Thyroid gland (tissue), 4 donors: ENCODE measurements at regions not wholly inside any gene's neighbourhood (a gene's known extent, or its start where the extent isn't known, plus 50 kb on each side); places are given as distances from the start of the nearest gene placed in this dataset.
"Not testable (repeated sequence)": the region's sequence is repeated elsewhere in the genome, so short reads cannot be mapped to it uniquely, and the experiment has no call there.

Experiments
- DNase-seq, 2 donors: peaks; one replicate each; pipeline ENCODE4 v3.0.0-alpha.2; 2019
- H3K27ac ChIP-seq, 3 donors: fragments of 200-600 bp; sonication (generic); 1 replicate in 2 of 3; 2 replicates in 1 of 3; pipeline ENCODE4 v1.5.1; 2016 to 2019; ENCODE audit warnings: mild to moderate bottlenecking in 1 of 3, moderate library complexity in 1 of 3
- H3K27me3 ChIP-seq: fragments of 200-600 bp; sonication (generic); one replicate; pipeline ENCODE4 v1.5.1; 2019
- H3K36me3 ChIP-seq, 2 donors: fragments of 200-600 bp; sonication (generic); one replicate each; pipeline ENCODE4 v1.5.1; 2016 to 2019
- H3K4me1 ChIP-seq, 2 donors: fragments of 200-600 bp; sonication (generic); one replicate each; pipeline ENCODE4 v1.5.1; 2017 to 2019
- H3K4me3 ChIP-seq, 3 donors: fragments of 200-600 bp; sonication (generic); replicated peaks in 1 of 3; 1 replicate in 2 of 3; 2 replicates in 1 of 3; pipeline ENCODE4 v1.5.1; 2016; ENCODE audit warnings: mild to moderate bottlenecking in 1 of 3
- H3K9me3 ChIP-seq: fragments of 200-600 bp; sonication (generic); one replicate; pipeline ENCODE4 v1.5.1; 2017
- POLR2A ChIP-seq, 2 donors: fragments of 450-650 bp; IDR thresholded peaks; one replicate each; pipeline ENCODE4 v1.6.1; 2017; ENCODE audit warnings: antibody characterized with exemption in 2 of 2, mild to moderate bottlenecking in 2 of 2, moderate library complexity in 1 of 2
- WGBS, 2 donors: methylation state at CpG; one replicate each; pipeline ENCODE4 v1.1.5; 2017; 5-methylcytosine and 5-hydroxymethylcytosine counted together
- intact Hi-C: fragments of 100-400 bp; cut with DNase I; formaldehyde crosslinking; loops from one replicate; pipeline ENCODE4 v1.15.1; 2023
- TF ChIP-seq, protein P1 (sequence below), 6 experiments: fragments of 200-600 bp in 3 of 6; fragments of 450-650 bp in 3 of 6; sonication (generic) in 3 of 6; IDR thresholded peaks; one replicate each; pipeline ENCODE4 v1.5.1; 2016 to 2019; ENCODE audit warnings: antibody characterized with exemption in 6 of 6, mild to moderate bottlenecking in 2 of 6, inconsistent platforms in 1 of 6, moderate library complexity in 1 of 6

DNA sequence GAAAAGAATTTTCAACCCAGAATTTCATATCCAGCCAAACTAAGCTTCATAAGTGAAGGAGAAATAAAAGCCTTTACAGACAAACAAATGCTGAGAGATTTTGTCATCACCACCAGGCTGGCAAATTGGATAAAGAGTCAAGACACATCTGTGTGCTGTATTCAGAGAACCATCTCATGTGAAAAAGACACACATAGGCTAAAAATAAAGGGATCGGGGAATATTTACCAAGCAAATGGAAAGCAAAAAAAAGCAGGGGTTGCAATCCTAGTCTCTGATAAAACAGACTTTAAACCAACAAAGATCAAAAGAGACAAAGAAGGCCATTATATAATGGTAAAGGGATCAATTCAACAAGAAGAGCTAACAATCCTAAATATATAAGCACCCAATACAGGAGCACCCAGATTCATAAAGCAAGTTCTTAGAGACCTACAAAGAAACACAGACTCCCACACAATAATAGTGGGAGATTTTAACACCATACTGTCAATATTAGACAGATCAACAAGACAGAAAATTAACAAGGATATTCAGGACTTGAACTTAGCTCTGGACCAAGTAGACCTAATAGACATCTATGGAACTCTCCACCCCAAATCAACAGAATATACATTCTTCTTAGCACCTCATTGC, 55.9 kb upstream of the ACSM6 start:
- DNase-seq, H3K4me1 ChIP-seq, H3K4me3 ChIP-seq, H3K27me3 ChIP-seq, H3K36me3 ChIP-seq, H3K27ac ChIP-seq, intact Hi-C loops, H3K9me3 ChIP-seq: not testable (repeated sequence)
- 98% methylated on average over 1 of the region's 1 CpG for WGBS, 2 donors

DNA sequence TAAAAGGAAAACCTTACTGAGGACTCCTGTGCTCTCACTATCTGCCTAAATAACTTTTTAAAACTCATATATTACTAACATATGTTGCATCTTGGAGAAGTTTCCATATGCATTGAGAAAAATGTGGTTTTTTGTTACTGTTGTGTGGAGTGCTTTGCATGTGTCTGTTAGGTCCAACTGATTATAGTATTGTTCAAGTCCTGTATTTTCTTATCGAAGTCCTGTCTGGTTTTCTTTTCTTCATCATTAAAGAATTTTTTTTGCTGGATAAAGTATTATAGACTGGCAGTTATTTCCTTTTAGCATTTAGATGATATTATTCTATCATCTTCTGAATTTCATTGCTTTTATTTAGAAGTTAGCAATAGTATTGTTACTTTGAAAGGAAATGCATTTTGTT, 59.5 kb upstream of the ACSM6 start:
- no peak for TF ChIP-seq POLR2A (IDR thresholded peaks at IDR 0.05)
- TF ChIP-seq, protein P1, sequence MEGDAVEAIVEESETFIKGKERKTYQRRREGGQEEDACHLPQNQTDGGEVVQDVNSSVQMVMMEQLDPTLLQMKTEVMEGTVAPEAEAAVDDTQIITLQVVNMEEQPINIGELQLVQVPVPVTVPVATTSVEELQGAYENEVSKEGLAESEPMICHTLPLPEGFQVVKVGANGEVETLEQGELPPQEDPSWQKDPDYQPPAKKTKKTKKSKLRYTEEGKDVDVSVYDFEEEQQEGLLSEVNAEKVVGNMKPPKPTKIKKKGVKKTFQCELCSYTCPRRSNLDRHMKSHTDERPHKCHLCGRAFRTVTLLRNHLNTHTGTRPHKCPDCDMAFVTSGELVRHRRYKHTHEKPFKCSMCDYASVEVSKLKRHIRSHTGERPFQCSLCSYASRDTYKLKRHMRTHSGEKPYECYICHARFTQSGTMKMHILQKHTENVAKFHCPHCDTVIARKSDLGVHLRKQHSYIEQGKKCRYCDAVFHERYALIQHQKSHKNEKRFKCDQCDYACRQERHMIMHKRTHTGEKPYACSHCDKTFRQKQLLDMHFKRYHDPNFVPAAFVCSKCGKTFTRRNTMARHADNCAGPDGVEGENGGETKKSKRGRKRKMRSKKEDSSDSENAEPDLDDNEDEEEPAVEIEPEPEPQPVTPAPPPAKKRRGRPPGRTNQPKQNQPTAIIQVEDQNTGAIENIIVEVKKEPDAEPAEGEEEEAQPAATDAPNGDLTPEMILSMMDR (IDR thresholded peaks at IDR 0.05) = no peak
- DNase-seq = no peak
- Histone ChIP-seq H3K9me3 (no peaks in the 10 kb centered on the region), H3K36me3 (no peaks in the 10 kb centered on the region), H3K4me3 (no peak overlapping the region), H3K4me1 (no peaks in the 10 kb centered on the region), H3K27ac (no peak overlapping the region), H3K27me3 (no peaks in the 10 kb centered on the region)
- WGBS, 2 donors = 85 to 96% methylated on average over 1 of the region's 1 CpG
- intact Hi-C loops = no loop called here

DNA sequence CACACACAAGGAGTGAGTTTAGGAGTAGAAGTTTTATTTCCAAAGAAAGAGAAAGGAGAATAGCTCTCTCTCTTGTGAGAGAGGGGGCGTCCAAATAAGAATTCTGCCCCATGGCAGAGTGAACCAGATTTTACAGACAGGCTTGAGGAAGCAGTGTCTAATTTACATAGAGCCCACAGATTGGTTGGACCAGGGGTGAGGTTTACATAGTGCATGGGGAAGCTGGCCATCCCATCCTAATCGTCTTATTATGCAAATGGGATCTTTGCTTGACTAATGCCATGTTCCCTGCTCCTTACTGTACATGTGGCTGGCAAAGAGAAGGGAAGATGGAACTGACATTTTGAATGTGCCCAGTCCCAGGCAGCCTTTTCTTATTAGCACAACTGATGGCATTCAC, 60.0 kb upstream of the ACSM6 start:
- Histone ChIP-seq H3K36me3 (no peaks in the 10 kb centered on the region), H3K9me3 (no peaks in the 10 kb centered on the region), H3K27me3 (no peaks in the 10 kb centered on the region), H3K4me1 (no peaks in the 10 kb centered on the region), H3K27ac (no peak overlapping the region), H3K4me3 (no peak overlapping the region)
- WGBS, 2 donors = 93 to 96% methylated on average over 2 of the region's 2 CpGs
- DNase-seq = no peak
- TF ChIP-seq, protein P1 (IDR thresholded peaks at IDR 0.05) = no peak
- intact Hi-C loops = no loop called here

DNA sequence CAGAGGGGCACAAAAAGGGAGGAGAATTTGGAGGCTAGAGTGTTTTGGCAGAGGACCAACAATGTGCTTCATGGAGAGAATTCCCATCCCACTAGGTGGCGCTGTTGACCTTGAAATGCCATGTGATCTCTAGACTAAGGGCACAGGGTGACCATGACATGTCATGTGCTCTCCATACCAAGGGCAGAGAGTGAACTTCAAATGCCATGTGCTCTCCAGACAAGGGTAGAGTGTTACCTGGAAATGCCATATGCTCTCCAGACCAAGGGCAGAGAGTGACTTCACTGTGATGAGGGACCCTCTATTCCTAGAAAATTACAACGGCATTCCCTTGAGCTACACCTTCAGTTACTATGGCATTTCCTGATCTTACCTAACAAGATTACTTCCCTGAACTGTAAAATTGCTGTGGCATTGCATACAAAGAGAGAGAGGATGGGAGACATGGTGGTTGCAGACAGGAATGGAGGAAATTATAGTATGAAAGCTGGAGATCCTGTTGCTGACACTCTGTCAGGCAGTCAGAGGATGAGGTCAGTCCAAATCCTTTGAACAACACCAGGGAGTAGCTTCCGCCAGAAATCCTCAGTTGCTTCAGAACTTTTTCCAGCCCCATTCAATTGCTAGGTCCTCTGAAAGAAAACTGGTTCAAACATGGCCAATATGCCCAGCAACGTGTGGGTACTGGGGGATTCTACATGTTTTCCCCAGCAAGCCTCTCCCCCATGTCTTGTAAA, 60.9 kb upstream of the ACSM6 start:
- Histone ChIP-seq H3K9me3 (no peaks in the 10 kb centered on the region), H3K4me1 (no peaks in the 10 kb centered on the region), H3K36me3 (no peaks in the 10 kb centered on the region), H3K4me3 (no peak overlapping the region), H3K27ac (no peak overlapping the region), H3K27me3 (no peaks in the 10 kb centered on the region)
- no peak for TF ChIP-seq POLR2A (IDR thresholded peaks at IDR 0.05)
- TF ChIP-seq, protein P1 (IDR thresholded peaks at IDR 0.05) = peak in 5 of 6 experiments; percentile 31 to 80 (median 61)
- 64 to 68% methylated on average over 4 of the region's 4 CpGs for WGBS, 2 donors
- intact Hi-C loops = no loop called here
- peak; percentile 60 to 80 for DNase-seq

DNA sequence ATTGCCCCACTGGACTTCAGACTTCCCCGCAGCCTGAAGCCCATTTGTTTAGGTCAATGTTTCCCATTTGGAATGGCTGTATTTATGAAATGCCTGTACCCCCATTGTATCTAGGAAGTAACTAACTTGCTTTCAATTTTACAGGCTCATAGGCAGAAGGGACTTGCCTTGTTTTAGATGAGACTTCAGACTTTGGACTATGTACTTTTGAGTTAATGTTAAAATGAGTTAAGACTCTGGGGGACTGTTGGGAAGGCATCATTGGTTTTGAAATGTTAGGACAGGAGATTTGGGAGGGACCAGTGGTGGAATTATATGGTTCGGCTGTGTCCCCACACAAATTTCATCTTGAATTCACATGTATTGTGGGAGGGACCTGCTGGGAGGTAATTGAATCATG, 61.1 kb upstream of the CYP2C8 start:
- H3K27ac ChIP-seq, H3K9me3 ChIP-seq, H3K4me3 ChIP-seq, DNase-seq, intact Hi-C loops, H3K4me1 ChIP-seq, H3K36me3 ChIP-seq, H3K27me3 ChIP-seq: not testable (repeated sequence)
- 97 to 100% methylated on average over 2 of the region's 2 CpGs for WGBS, 2 donors

DNA sequence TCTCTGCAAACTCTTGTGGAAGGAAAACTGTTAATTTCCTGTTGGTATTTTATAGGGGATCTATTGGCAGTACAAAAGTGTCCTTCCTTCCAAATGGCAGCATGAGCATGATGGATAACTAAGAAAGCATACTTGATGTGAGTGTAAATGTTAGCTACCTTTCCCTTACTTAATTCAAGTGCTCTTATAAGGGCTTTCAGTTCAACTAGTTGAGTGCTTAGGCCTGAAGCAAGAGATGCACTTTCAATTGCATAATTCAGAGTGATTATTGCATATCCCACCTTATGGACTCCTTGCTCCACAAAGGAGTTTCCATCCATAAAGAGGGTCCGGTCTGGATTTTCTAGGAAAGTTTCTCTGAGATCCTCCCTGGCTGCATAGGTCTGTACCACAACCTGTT, 56.3 kb upstream of the CYP2C8 start:
- 33 to 47% methylated on average over 1 of the region's 1 CpG for WGBS, 2 donors
- no peak overlapping the region for H3K4me3 ChIP-seq
- intact Hi-C loops = no loop called here
- no peaks in the 10 kb centered on the region for H3K36me3 ChIP-seq
- no peak overlapping the region for H3K27ac ChIP-seq
- H3K4me1 ChIP-seq = no peaks in the 10 kb centered on the region
- H3K27me3 ChIP-seq = no peaks in the 10 kb centered on the region
- DNase-seq = no peak
- TF ChIP-seq, protein P1 (IDR thresholded peaks at IDR 0.05) = no peak
- no peak for TF ChIP-seq POLR2A (IDR thresholded peaks at IDR 0.05)
- H3K9me3 ChIP-seq = no peaks in the 10 kb centered on the region
